PC-3 (cell line): ENCODE measurements at regions not wholly inside any gene's neighbourhood (a gene's known extent, or its start where the extent isn't known, plus 50 kb on each side); places are given as distances from the start of the nearest gene placed in this dataset.

ENCODE experiments used
- ATAC-seq: fragments of 200-7000 bp; cut with Tn5 transposase; 2 replicates; pipeline ENCODE4 v1.9.1; 2020; ENCODE audit warnings: mild to moderate bottlenecking, moderate library complexity
- BruUV-seq: library from RNA; stranded (reverse); fragments of 400-500 nt; replicated peaks from 2 replicates; lab custom pipeline; 2021; lab: Mats Ljungman, UMichigan
- CTCF ChIA-PET: fragments of 300-600 bp; sonication (Branson Sonifier 250); formaldehyde crosslinking; loops from one replicate; lab custom pipeline; 2022; ENCODE audit warnings: antibody characterized with exemption; lab: Charles Lee
- POLR2A ChIA-PET: fragments of 300-600 bp; sonication (Branson Sonifier 250); formaldehyde crosslinking; loops from one replicate; lab custom pipeline; 2022; ENCODE audit warnings: antibody characterized with exemption; ENCODE audit not compliant: unreplicated experiment; lab: Charles Lee
- DNase-seq: peaks from one replicate; pipeline ENCODE4 v3.0.0-alpha.2; 2015
- H2AFZ ChIP-seq: fragments of 300-600 bp; sonication (generic); 2 replicates; pipeline ENCODE4 v1.6.0; 2016; ENCODE audit warnings: antibody characterized with exemption, low read length
- H3F3A ChIP-seq: fragments of 300-600 bp; sonication (generic); one replicate; pipeline ENCODE4 v1.6.0; 2017; ENCODE audit warnings: antibody characterized with exemption, low read length, control low read depth, mild to moderate bottlenecking; ENCODE audit not compliant: unreplicated experiment
- H3K27ac ChIP-seq: fragments of 300-600 bp; sonication (generic); 2 replicates; pipeline ENCODE4 v1.5.1; 2016; ENCODE audit warnings: mild to moderate bottlenecking, low read length
- H3K27me3 ChIP-seq: fragments of 300-600 bp; sonication (generic); 2 replicates; pipeline ENCODE4 v1.6.1; 2016; ENCODE audit warnings: low read length, mixed read lengths
- H3K36me3 ChIP-seq: fragments of 300-600 bp; sonication (generic); 2 replicates; pipeline ENCODE4 v1.6.1; 2016; ENCODE audit warnings: low read depth, mixed run types, low read length, mixed read lengths
- H3K4me1 ChIP-seq: fragments of 300-600 bp; sonication (generic); 2 replicates; pipeline ENCODE4 v1.5.1; 2016; ENCODE audit warnings: low read length; ENCODE audit not compliant: insufficient read depth
- H3K4me2 ChIP-seq: fragments of 300-600 bp; sonication (generic); 2 replicates; pipeline ENCODE4 v1.6.0; 2016; ENCODE audit warnings: low read length
- H3K4me3 ChIP-seq: fragments of 300-600 bp; sonication (generic); 2 replicates; pipeline ENCODE4 v1.5.1; 2016; ENCODE audit warnings: mild to moderate bottlenecking, low read length, mixed read lengths
- H3K79me2 ChIP-seq: fragments of 300-600 bp; sonication (generic); 2 replicates; pipeline ENCODE4 v1.6.1; 2017; ENCODE audit warnings: low read length, mixed read lengths
- H3K9ac ChIP-seq: fragments of 300-600 bp; sonication (generic); 2 replicates; pipeline ENCODE4 v1.6.0; 2016; ENCODE audit warnings: mild to moderate bottlenecking, low read length
- H3K9me2 ChIP-seq: fragments of 300-600 bp; sonication (generic); replicated peaks from 2 replicates; pipeline ENCODE4 v1.6.1; 2016; ENCODE audit warnings: mixed run types, low read length, mixed read lengths
- H3K9me3 ChIP-seq: fragments of 300-600 bp; sonication (generic); 2 replicates; pipeline ENCODE4 v1.6.1; 2016; ENCODE audit warnings: low read length, mixed read lengths
- H4K20me1 ChIP-seq: fragments of 300-600 bp; sonication (generic); 2 replicates; pipeline ENCODE4 v1.6.1; 2016; ENCODE audit warnings: low read length, mixed read lengths
- EZH2 ChIP-seq: fragments of 300-600 bp; sonication (generic); IDR thresholded peaks from one replicate; pipeline ENCODE4 v1.6.1; 2017; ENCODE audit warnings: antibody characterized with exemption, mild to moderate bottlenecking, low read length; ENCODE audit not compliant: unreplicated experiment
- EZH2phosphoT487 ChIP-seq: fragments of 300-600 bp; sonication (generic); IDR thresholded peaks from 2 replicates; pipeline ENCODE4 v1.6.1; 2018; ENCODE audit warnings: mild to moderate bottlenecking, antibody characterized with exemption, low read length, borderline replicate concordance
- intact Hi-C: fragments of 100-400 bp; cut with micrococcal nuclease; formaldehyde crosslinking; loops from 2 replicates; pipeline ENCODE4 v1.9.0; 2023
- TF ChIP-seq, protein P1 (sequence below): fragments of 300-600 bp; sonication (generic); conservative IDR thresholded peaks from 2 replicates; pipeline ENCODE4 v1.5.1; 2017; ENCODE audit warnings: antibody characterized with exemption, low read depth, mild to moderate bottlenecking, low read length

DNA sequence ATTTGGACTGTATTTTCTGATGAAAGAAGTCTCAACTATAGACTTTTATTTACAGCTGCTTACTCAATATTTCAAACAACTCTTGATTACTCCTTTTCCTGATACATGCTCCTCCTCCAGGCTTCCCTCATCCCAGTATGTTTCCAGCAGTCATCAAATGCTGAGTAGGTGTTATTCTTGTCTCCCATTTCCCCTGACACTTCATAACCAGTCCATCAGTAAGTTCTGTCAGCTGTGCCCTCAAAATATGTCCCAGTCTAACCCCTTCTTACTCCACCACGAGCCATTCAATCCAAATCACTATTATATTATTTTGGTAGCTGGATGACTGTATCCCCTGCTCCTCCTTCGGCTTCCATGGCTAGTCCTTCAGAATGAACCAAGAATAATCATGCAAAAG, 189.1 kb upstream of the DTNA start:
- CTCF ChIA-PET = no interaction called here

DNA sequence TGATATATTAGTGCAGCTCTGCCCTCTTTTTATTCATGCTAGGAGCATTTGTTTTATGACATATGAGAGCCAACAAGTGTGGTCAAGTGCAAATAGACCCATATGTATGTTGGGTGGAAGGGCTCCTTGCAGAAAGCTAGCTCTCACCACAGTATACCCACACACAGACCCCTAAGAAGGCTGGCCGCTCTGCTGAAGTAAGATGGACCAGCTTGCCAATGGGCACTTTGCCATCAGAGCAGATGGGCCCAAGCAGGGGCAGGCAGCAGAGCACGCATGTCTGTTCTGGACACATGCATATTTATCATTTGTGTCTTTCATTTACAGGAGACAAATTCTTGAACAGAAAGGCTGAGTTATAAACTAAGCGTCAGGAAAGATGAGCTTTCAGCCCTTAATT, 187.5 kb upstream of the DTNA start:
- Histone ChIP-seq H3K9me2 (no peaks in the 10 kb centered on the region), H3K27ac (no peak overlapping the region), H3K4me3 (no peak overlapping the region), H3K79me2 (no peaks in the 10 kb centered on the region), H3K36me3 (no peaks in the 10 kb centered on the region), H3K27me3 (no peaks in the 10 kb centered on the region), H3K4me2 (no peak overlapping the region), H3K9ac (no peak overlapping the region), H2AFZ (no peak overlapping the region), H3K9me3 (no peaks in the 10 kb centered on the region), H3F3A (no peaks in the 10 kb centered on the region), H3K4me1 (no peaks in the 10 kb centered on the region), H4K20me1 (no peaks in the 10 kb centered on the region)
- BruUV-seq = no TSS peak
- ATAC-seq (no peak), DNase-seq (no peak)
- CTCF ChIA-PET = no interaction called here
- intact Hi-C loops = no loop called here
- TF ChIP-seq EZH2phosphoT487 (no peak), EZH2 (no peak)
- TF ChIP-seq, protein P1, sequence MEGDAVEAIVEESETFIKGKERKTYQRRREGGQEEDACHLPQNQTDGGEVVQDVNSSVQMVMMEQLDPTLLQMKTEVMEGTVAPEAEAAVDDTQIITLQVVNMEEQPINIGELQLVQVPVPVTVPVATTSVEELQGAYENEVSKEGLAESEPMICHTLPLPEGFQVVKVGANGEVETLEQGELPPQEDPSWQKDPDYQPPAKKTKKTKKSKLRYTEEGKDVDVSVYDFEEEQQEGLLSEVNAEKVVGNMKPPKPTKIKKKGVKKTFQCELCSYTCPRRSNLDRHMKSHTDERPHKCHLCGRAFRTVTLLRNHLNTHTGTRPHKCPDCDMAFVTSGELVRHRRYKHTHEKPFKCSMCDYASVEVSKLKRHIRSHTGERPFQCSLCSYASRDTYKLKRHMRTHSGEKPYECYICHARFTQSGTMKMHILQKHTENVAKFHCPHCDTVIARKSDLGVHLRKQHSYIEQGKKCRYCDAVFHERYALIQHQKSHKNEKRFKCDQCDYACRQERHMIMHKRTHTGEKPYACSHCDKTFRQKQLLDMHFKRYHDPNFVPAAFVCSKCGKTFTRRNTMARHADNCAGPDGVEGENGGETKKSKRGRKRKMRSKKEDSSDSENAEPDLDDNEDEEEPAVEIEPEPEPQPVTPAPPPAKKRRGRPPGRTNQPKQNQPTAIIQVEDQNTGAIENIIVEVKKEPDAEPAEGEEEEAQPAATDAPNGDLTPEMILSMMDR = no peak
- POLR2A ChIA-PET = no interaction called here

More for the DNA sequence above, 189.1 kb upstream of the DTNA start:
- TF ChIP-seq, protein P1 = no peak
- TF ChIP-seq EZH2phosphoT487 (no peak), EZH2 (no peak)
- Histone ChIP-seq H3K4me1 (no peaks in the 10 kb centered on the region), H4K20me1 (no peaks in the 10 kb centered on the region), H3K9me3 (no peaks in the 10 kb centered on the region), H3K27me3 (no peaks in the 10 kb centered on the region), H3K4me3 (no peak overlapping the region), H3K9me2 (no peaks in the 10 kb centered on the region), H3K27ac (no peak overlapping the region), H3K4me2 (no peak overlapping the region), H2AFZ (no peak overlapping the region), H3F3A (no peaks in the 10 kb centered on the region), H3K36me3 (no peaks in the 10 kb centered on the region), H3K79me2 (no peaks in the 10 kb centered on the region), H3K9ac (no peak overlapping the region)
- BruUV-seq = no TSS peak
- intact Hi-C loops = no loop called here
- POLR2A ChIA-PET = no interaction called here
- DNase-seq (no peak), ATAC-seq (no peak)

DNA sequence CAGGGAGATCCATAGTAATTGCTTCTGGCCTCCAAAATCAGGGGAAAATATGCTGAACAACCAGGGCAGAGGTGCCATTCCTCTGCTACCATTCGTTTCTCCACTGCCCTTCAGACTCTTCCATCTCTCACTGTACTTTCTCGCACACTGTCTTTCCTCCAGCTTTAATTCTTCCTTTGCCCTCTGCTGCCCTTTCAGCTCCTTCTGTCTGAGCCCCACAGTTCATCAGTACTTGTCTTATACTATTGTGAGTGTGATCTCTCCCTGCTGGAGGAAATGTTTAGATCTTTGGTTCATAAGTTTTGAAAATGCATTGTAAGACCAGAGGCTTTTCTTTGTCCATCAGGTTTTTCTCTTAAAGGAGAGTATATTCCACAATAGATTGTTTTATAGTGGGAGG, 184.9 kb upstream of the DTNA start:
- Histone ChIP-seq H3K4me3 (no peak overlapping the region), H3K27me3 (no peaks in the 10 kb centered on the region), H3K4me2 (no peak overlapping the region), H3K36me3 (no peaks in the 10 kb centered on the region), H3K4me1 (no peaks in the 10 kb centered on the region), H4K20me1 (no peaks in the 10 kb centered on the region), H2AFZ (no peak overlapping the region), H3K9me2 (no peaks in the 10 kb centered on the region), H3K9ac (no peak overlapping the region), H3F3A (no peaks in the 10 kb centered on the region), H3K9me3 (no peaks in the 10 kb centered on the region), H3K79me2 (no peaks in the 10 kb centered on the region), H3K27ac (no peak overlapping the region)
- POLR2A ChIA-PET = no interaction called here
- ATAC-seq (no peak), DNase-seq (no peak)
- TF ChIP-seq, protein P1 = no peak
- no peak for TF ChIP-seq EZH2phosphoT487
- TF ChIP-seq EZH2 = no peak
- CTCF ChIA-PET = no interaction called here
- intact Hi-C loops = no loop called here
- BruUV-seq = no TSS peak
